ENCODE measurements at regions not wholly inside any gene's neighbourhood (a gene's known extent, or its start where the extent isn't known, plus 50 kb on each side); places are given as distances from the start of the nearest gene placed in this dataset.

DNA sequence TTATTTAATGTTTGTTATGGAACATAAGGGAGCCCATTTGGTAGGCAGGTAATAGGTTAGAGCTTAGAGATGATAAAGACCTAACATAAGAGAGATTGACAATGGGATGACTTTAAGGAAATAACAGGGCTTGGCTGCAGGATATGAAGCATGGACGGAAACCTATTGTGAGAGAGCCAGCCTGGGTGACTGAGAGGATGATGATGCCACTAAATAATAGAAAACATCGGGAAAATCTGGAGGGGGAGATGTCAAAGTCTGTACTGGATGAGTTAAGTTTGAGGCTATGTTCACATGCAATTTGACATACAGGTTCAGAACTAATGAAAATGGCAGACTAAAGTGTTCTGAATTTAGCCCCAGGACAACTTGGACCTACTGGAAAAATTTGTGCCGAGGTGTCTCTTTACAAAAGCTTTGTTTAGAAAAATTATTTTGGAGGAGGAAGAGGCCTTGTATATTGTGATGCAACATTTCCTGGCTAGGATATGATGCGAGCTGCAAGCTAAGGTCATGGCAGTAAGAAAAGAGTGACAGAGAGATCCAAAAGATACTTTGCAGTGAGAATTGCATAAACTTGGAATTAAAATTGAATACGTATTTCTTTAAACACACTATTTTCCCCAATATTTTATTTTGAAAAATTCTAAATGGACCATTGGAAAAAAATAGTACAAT lies 339.3 kb upstream of the PLET1 start:
- WGBS, 2 experiments (ENCODE audit: extremely low coverage in 1 of 2, insufficient coverage in 1 of 2, insufficient read length in 1 of 2, insufficient replicate concordance in 2 of 2, low coverage in 1 of 2, low lambda C conversion rate in 2 of 2, missing lambda C conversion rate in 1 of 2), result 94% methylated on average over 5 of the region's 5 CpGs; no CpG with 5 or more reads in 1 of the 2 experiments
- Histone ChIP-seq H3K4me1 (replicated peaks in 1 of 4; ENCODE audit: control insufficient read depth in 3 of 4, insufficient read depth in 4 of 4, low read length in 3 of 4) (peaks cover 0 to 8% (median 5%) of the 10 kb centered on the region in 4 experiments; a peak in 4 of 7 replicates), H2AFZ (ENCODE audit: low read length) (no peak overlapping the region)

More for the DNA sequence above, 339.3 kb upstream of the PLET1 start:
- FAIRE-seq (no peak), DNase-seq (ENCODE audit: low read depth in 1 of 2, low spot score in 2 of 2) (no peak)
- Histone ChIP-seq H3K14ac (ENCODE audit: insufficient read length) (no peak overlapping the region), H4K20me1 (replicated peaks in 1 of 2; ENCODE audit: control insufficient read depth in 1 of 2, insufficient read depth in 2 of 2, low read length in 2 of 2) (no peaks in the 10 kb centered on the region), H2BK15ac (ENCODE audit: low read length) (no peak overlapping the region), H4K8ac (ENCODE audit: extremely low read depth, insufficient read depth, low read length) (no peak overlapping the region), H3K23me2 (ENCODE audit: low read depth, low read length) (no peaks in the 10 kb centered on the region), H2AK5ac (ENCODE audit: low read depth, low read length) (no peak overlapping the region), H3K27me3 (replicated peaks in 1 of 4; ENCODE audit: control insufficient read depth in 3 of 4, extremely low read depth in 1 of 4, insufficient read depth in 3 of 4, low read length in 3 of 4) (no peaks in the 10 kb centered on the region), H3K56ac (replicated peaks; ENCODE audit: insufficient read length, low read depth, low read length) (no peak overlapping the region), H2BK12ac (ENCODE audit: low read depth, low read length) (no peak overlapping the region), H3K9me3 (ENCODE audit: insufficient read depth in 2 of 2, low read depth in 1 of 2, low read length in 1 of 2) (no peaks in the 10 kb centered on the region), H2BK5ac (ENCODE audit: low read depth, low read length) (no peak overlapping the region), H4K91ac (replicated peaks; ENCODE audit: insufficient read length, low read length) (no peak overlapping the region), H3K27ac (ENCODE audit: low read depth, low read length) (no peak overlapping the region), H2BK20ac (ENCODE audit: low read length) (no peak overlapping the region), H3K4me3 (ENCODE audit: extremely low read depth in 1 of 4, insufficient read depth in 2 of 4, low read depth in 3 of 4, low read length in 4 of 4) (no peak overlapping the region), H2BK120ac (replicated peaks; ENCODE audit: low read depth, low read length) (no peak overlapping the region), H3K79me1 (ENCODE audit: low read depth, low read length) (no peaks in the 10 kb centered on the region), H3K18ac (ENCODE audit: extremely low read depth, low read length) (no peak overlapping the region), H3K4me2 (ENCODE audit: insufficient read depth in 1 of 2, low read depth in 2 of 2, low read length in 2 of 2) (no peak overlapping the region), H3K79me2 (ENCODE audit: control insufficient read depth in 1 of 2, insufficient read depth in 2 of 2, low read length in 2 of 2) (no peaks in the 10 kb centered on the region), H3K9ac (replicated peaks in 1 of 4; ENCODE audit: extremely low read depth in 1 of 4, low read depth in 3 of 4, low read length in 3 of 4) (no peak overlapping the region), H3K36me3 (ENCODE audit: control insufficient read depth in 2 of 4, insufficient read depth in 4 of 4, low read length in 3 of 4) (no peaks in the 10 kb centered on the region), H4K5ac (ENCODE audit: insufficient read length, low read depth, low read length) (no peak overlapping the region), H3K23ac (ENCODE audit: insufficient read length) (no peak overlapping the region), H3K4ac (replicated peaks; ENCODE audit: insufficient read length, low read depth, low read length) (no peak overlapping the region)
- CTCF ChIA-PET (ENCODE audit: partially characterized antibody), result interaction anchor here (1.6 to 1.8 kb wide), 2 partner anchors 12 to 196 kb away, joined by 3 to 9 read pairs; no protein-coding TSS in a partner anchor
- TF ChIP-seq NANOG (IDR thresholded peaks at IDR 0.05; ENCODE audit: insufficient read depth, low read depth, low read length, poor library complexity, severe bottlenecking), result no peak
- no peak for TF ChIP-seq POLR2AphosphoS5 (IDR thresholded peaks at IDR 0.05; ENCODE audit: low read depth, low read length)
- TF ChIP-seq, protein P1, sequence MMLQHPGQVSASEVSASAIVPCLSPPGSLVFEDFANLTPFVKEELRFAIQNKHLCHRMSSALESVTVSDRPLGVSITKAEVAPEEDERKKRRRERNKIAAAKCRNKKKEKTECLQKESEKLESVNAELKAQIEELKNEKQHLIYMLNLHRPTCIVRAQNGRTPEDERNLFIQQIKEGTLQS (IDR thresholded peaks at IDR 0.05; ENCODE audit: insufficient read depth, low read depth, low read length), result no peak
- TF ChIP-seq CBX8 (IDR thresholded peaks at IDR 0.05; ENCODE audit: borderline replicate concordance, low read depth, low read length), result no peak
- TF ChIP-seq CHD2 (IDR thresholded peaks at IDR 0.05; ENCODE audit: low read length), result no peak
- TF ChIP-seq TCF12 (IDR thresholded peaks at IDR 0.05; ENCODE audit: low read depth, low read length), result no peak
- no peak for TF ChIP-seq EGR1 (IDR thresholded peaks at IDR 0.05; ENCODE audit: borderline replicate concordance, low read depth, low read length)
- TF ChIP-seq, protein P2, sequence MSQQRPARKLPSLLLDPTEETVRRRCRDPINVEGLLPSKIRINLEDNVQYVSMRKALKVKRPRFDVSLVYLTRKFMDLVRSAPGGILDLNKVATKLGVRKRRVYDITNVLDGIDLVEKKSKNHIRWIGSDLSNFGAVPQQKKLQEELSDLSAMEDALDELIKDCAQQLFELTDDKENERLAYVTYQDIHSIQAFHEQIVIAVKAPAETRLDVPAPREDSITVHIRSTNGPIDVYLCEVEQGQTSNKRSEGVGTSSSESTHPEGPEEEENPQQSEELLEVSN (IDR thresholded peaks at IDR 0.05), result no peak
- POLR2A ChIA-PET (ENCODE audit: partially characterized antibody), result no interaction called here

Measured in H1 (cell line).